SIG-M5 treated with dmso at 0.1 percent for 504 hours (cell line): ENCODE measurements at regions not wholly inside any gene's neighbourhood (a gene's known extent, or its start where the extent isn't known, plus 50 kb on each side); places are given as distances from the start of the nearest gene placed in this dataset.

Experiments used
- DNase-seq: peaks from one replicate; lab custom pipeline; 2025; ENCODE audit not compliant: unreplicated experiment; lab: John Stamatoyannopoulos, UW

DNA sequence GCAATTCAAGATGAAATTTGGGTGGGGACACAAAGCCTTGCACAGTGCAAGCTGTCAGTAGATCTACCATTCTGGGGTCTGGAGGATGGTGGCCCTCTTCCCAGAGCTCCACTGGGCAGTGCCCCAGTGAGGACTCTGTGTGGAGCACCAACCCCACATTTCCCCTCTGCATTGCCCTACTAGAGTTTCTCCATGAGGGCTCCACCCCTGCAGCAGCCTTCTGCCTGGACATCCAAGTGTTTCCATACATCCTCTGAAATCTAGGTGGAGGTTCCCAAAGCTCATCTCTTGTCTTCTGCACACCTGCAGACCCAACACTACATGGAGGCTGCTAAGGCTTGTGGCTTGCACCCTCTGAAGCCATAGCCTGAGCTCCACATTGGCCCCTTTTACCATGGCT lies 402.3 kb downstream of the RAB28 start:
- DNase-seq: no peak

DNA sequence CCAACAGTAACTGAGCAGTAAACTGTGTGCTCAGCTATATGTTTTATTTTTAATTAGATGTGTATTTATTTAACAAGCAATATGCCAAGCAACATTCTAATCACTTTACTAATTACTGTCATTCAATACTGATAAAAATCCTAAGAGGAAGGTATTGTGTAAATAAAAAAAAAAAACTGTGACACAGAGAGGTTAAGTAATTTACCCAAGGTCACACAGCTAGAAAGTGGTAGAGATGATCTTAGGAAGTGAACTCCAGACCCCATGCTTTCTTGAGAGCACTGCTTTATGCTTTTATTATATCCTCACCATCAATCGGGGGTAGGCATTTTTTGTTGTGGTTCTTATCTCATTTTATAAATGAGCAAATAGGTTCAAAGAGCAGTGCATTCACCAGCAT lies 417.1 kb downstream of the RAB28 start:
- DNase-seq: no peak

- DNase-seq: no peak
Measured at GRCh38 chr4:13059019-13059418, 425.1 kb downstream of the RAB28 start.

DNA sequence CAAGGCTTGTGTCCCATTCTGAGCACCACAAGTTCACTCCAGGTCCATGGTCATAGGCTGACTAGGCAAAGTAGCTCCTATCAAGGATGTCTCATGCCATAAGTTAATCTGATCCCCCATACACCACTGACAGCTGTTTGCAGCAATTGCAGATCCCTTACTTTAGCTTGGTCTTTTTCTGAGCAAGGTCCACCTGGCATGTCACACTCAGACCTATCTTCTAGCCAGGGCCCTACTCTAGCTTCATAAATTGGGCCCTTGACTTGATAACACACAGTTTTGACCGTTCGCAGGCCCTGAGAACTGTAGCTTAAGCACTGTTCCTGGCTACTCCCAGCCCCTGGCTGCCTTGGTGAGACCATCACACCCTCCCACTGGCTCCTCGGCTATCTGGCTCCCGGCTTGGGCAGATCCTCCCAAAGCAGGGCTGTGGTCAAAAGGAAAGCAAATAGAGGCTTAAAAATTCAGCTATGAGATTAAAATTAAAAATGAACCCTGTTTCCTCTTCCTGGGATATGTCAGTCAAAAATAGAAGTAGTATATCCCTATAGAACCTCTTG lies 427.4 kb downstream of the RAB28 start:
- DNase-seq: no peak

GRCh38 chr4:13054420-13054970 lies 429.6 kb downstream of the RAB28 start:
- no peak for DNase-seq

DNA sequence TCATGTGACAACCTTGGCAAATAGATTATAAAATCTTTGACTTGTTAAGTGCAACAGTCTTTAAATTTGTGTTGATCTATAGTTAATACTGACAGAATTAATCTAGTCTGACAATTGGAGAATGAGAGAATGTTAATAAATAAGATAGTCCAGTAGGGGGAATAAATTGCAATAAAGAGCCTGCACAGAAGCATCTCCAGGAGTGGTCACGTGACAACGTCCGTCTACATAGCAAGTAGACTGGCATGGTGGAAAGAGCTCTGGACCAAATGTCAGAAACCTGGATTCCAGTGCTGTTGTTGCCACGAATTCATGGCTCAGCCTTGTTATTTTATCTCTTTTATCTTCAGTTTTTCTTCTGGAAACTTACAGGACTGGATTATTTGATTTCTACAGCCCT lies 436.5 kb downstream of the RAB28 start:
- no peak for DNase-seq

DNA sequence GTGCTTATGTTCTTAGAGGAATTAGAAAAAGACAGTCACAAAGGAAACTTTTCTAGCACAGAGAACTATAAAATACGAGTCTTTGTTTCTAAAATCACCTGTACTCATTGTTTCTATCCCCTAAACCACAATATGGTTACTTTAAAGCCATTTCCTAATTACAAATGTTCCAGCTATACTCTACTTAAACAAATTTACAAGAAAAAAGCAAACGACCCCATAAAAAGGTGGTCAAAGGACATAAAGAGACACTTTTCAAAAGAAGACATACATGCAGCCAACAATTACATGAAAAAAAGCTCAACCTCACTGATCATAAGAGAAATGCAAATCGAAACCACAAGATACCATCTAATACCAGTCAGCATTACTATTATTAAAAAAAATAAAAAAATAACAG lies 447.3 kb downstream of the RAB28 start:
- no peak for DNase-seq

DNA sequence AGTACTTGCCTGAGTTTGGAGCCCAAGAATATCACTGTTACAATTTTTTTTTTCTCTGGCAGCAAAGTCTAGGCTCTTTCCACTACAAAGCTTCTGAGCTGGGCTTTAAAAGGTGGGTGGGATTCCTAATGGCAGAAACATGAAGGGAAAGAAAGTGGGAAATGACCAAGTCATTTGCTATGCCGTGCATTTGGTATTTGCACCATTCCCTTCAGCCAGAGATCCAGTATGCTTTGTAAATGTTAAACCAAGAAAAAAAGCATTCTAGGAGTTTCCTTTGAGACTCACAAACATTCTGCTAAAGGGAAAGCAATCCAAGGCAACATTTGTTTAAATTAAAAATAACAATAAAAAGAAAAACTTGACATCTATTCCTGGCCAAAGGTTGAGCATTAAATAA lies 451.2 kb downstream of the RAB28 start:
- no peak for DNase-seq

GRCh38 chr4:13024147-13025105 lies 459.7 kb downstream of the RAB28 start:
- no peak for DNase-seq

GRCh38 chr4:13007802-13008470 lies 476.2 kb downstream of the RAB28 start:
- no peak for DNase-seq

GRCh38 chr4:12993923-12994322 lies 490.2 kb downstream of the RAB28 start:
- DNase-seq: no peak

GRCh38 chr4:12987284-12987683 lies 496.9 kb downstream of the RAB28 start:
- DNase-seq: no peak

DNA sequence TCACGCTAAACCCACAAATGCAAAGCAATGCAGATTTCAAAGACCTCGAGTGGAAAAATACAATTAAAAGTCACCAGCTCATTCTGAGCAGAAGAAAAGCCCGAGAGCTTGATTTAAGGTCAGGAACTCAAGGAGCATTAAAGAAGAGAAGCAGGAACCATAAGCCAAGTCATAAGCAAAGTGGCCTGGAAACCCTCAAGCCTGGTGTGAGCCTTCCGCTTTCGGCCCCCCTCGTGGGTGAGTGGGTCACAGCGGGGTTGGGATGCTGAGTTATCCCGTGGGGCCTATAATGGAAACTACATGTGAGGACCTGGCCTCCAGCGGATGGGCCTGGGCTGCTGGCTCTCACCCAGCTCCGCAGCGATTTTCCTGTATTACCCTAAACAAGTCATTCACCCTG lies 504.3 kb downstream of the RAB28 start:
- no peak for DNase-seq

DNA sequence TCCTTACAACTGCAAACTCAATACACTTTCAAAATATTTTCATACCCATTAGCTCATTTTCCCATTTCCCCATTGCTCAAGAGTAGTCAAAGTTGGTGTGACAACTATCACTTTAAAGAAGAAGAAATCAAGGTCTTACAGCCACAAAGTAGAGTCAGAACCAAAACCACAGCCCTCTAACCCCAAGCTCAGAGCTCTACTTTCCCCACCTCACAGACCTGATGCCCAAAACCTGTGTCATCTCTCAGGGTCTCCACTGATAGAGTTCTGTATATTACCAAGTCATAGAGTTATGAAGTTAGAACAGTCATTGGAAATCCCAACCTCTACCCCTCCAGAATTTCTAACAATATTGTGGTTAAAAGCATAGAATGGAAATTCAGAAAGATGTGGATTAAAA lies 505.8 kb downstream of the RAB28 start:
- no peak for DNase-seq

DNA sequence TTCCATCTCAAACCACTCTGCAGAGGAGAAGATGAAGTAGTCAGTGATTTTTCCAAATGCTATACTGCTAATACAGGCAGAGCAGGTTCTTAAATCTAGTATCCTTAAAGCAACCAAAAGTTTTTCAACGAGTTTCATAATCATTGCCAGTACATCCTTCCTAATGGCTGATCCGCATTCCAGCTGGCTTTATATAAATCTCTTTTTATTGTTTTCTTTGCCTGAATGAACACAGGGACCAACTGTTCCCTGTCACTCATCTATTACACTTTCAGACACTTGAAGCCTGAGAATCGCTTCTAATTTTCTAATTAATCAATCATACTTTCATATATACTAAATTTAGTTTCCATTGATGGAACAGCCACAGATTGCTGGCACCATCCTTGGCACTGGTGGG lies 508.6 kb downstream of the RAB28 start:
- no peak for DNase-seq

- DNase-seq: no peak
Measured at GRCh38 chr4:12973522-12973921, 510.6 kb downstream of the RAB28 start.

DNA sequence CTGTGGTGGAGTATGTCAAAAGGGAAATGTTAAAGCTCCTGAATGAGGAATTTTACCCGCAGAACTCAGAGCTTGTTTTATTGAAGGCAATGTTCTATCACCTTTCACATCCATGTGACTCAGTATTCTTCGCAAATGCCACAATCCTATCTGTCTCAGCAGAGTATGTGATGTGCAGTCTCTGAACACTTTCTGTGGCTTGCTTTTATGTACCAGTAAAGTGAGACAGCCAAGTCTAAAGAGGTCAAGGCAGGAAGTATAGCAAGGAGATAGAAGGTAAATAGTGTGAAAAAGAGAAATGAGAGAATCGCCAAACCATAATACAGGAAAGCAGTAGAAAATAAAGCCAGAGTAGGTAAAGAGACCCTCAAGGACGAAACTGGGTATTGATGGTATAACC lies 515.8 kb downstream of the RAB28 start:
- DNase-seq: no peak

- DNase-seq: no peak
Measured at GRCh38 chr4:12966726-12967125, 517.4 kb downstream of the RAB28 start.

- DNase-seq: no peak
Measured at GRCh38 chr4:12965334-12965733, 518.8 kb downstream of the RAB28 start.

- no peak for DNase-seq
Measured at GRCh38 chr4:12963912-12964311, 520.2 kb downstream of the RAB28 start.

DNA sequence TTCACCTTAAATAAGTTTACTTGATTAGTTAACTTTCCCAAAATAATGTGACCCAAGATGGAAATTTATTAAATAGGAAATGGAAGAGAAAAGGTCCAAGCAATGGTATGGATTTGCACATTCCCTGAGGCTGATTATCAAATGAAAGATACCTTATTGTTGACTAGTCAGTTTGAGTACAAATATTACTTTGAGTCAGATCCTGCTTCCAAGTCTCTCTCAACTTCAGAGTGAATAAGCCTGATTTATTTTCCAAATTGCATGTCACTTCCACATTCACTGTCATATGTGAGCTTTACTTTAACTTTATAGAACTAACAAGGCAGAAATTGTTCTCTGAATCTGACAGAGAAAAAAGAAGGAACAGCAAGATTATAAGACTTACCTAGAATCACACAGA lies 520.8 kb downstream of the RAB28 start:
- no peak for DNase-seq

GRCh38 chr4:12961713-12962112 lies 522.4 kb downstream of the RAB28 start:
- no peak for DNase-seq
